Progenitor cell of endocrine pancreas (in vitro differentiated cells): ENCODE measurements at regions not wholly inside any gene's neighbourhood (a gene's known extent, or its start where the extent isn't known, plus 50 kb on each side); places are given as distances from the start of the nearest gene placed in this dataset.
A peak's percentile ranks its signal among the peaks of the same experiment; 100 is the strongest.

Experiments
- DNase-seq: peaks from one replicate; pipeline ENCODE4 v3.0.0; 2021; ENCODE audit warnings: low spot score; ENCODE audit not compliant: unreplicated experiment
- H3K27ac Mint-ChIP-seq: 2 replicates; pipeline ENCODE4 v1.8.0; 2021; ENCODE audit warnings: mild to moderate bottlenecking, moderate library complexity, mixed read lengths
- H3K27me3 Mint-ChIP-seq: 2 replicates; pipeline ENCODE4 v1.8.0; 2021; ENCODE audit warnings: mixed read lengths
- H3K36me3 Mint-ChIP-seq: 2 replicates; pipeline ENCODE4 v1.8.0; 2022; ENCODE audit warnings: mixed read lengths; ENCODE audit not compliant: insufficient read depth
- H3K4me1 Mint-ChIP-seq: 2 replicates; pipeline ENCODE4 v1.8.0; 2021; ENCODE audit warnings: low read depth, mixed read lengths
- H3K4me3 Mint-ChIP-seq: 2 replicates; pipeline ENCODE4 v1.8.0; 2021; ENCODE audit warnings: low read depth, mild to moderate bottlenecking, moderate library complexity, mixed read lengths
- H3K9me3 Mint-ChIP-seq: 2 replicates; pipeline ENCODE4 v1.8.0; 2021; ENCODE audit warnings: low read depth, mixed read lengths
- TF ChIP-seq, protein P1 (sequence below): fragments of 200-600 bp; sonication (generic); IDR thresholded peaks from one replicate; pipeline ENCODE4 v1.5.0; 2021; ENCODE audit warnings: antibody characterized with exemption, mild to moderate bottlenecking; ENCODE audit not compliant: unreplicated experiment

DNA sequence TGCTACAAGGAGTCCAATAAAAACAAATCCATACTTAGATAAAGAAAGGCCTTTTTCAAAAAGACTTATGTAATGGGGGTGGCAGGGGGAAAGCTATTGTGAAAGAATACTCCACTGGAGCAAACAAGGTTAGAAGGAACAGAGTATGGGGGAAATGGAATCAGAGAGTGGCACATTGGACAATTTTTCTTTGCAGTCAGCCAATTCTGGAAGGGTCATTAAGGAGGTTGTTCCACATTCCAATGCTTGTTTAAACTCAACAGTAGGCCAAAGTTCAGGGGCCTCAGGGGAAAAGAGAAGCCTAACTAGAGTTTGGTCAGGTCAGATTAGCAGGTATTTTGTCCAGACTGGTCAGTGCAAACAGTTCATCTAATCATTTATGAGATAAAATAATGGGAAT, 105.2 kb upstream of the RESF1 start:
- Mint-ChIP-seq H3K4me1 (peaks cover 12% of the 10 kb centered on the region), H3K4me3 (no peak overlapping the region), H3K27me3 (no peaks in the 10 kb centered on the region), H3K27ac (peak overlapping the region; percentile 60), H3K9me3 (peaks cover 49% of the 10 kb centered on the region), H3K36me3 (peaks cover 37% of the 10 kb centered on the region)
- DNase-seq: no peak
- TF ChIP-seq, protein P1, sequence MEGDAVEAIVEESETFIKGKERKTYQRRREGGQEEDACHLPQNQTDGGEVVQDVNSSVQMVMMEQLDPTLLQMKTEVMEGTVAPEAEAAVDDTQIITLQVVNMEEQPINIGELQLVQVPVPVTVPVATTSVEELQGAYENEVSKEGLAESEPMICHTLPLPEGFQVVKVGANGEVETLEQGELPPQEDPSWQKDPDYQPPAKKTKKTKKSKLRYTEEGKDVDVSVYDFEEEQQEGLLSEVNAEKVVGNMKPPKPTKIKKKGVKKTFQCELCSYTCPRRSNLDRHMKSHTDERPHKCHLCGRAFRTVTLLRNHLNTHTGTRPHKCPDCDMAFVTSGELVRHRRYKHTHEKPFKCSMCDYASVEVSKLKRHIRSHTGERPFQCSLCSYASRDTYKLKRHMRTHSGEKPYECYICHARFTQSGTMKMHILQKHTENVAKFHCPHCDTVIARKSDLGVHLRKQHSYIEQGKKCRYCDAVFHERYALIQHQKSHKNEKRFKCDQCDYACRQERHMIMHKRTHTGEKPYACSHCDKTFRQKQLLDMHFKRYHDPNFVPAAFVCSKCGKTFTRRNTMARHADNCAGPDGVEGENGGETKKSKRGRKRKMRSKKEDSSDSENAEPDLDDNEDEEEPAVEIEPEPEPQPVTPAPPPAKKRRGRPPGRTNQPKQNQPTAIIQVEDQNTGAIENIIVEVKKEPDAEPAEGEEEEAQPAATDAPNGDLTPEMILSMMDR: no peak

GRCh38 chr12:31853520-31853919, 105.7 kb upstream of the RESF1 start:
- DNase-seq: no peak
- TF ChIP-seq, protein P1: no peak
- H3K27ac Mint-ChIP-seq: peak overlapping the region; percentile 60
- peaks cover 49% of the 10 kb centered on the region for H3K9me3 Mint-ChIP-seq
- H3K4me1 Mint-ChIP-seq: peaks cover 12% of the 10 kb centered on the region
- peaks cover 39% of the 10 kb centered on the region for H3K36me3 Mint-ChIP-seq
- no peak overlapping the region for H3K4me3 Mint-ChIP-seq
- no peaks in the 10 kb centered on the region for H3K27me3 Mint-ChIP-seq

- Mint-ChIP-seq H3K36me3 (peaks cover 48% of the 10 kb centered on the region), H3K4me1 (peaks cover 13% of the 10 kb centered on the region), H3K27me3 (no peaks in the 10 kb centered on the region), H3K9me3 (peaks cover 63% of the 10 kb centered on the region), H3K4me3 (no peak overlapping the region), H3K27ac (no peak overlapping the region)
- TF ChIP-seq, protein P1: no peak
- DNase-seq: no peak
Measured at GRCh38 chr12:31850268-31850667, 108.9 kb upstream of the RESF1 start.

DNA sequence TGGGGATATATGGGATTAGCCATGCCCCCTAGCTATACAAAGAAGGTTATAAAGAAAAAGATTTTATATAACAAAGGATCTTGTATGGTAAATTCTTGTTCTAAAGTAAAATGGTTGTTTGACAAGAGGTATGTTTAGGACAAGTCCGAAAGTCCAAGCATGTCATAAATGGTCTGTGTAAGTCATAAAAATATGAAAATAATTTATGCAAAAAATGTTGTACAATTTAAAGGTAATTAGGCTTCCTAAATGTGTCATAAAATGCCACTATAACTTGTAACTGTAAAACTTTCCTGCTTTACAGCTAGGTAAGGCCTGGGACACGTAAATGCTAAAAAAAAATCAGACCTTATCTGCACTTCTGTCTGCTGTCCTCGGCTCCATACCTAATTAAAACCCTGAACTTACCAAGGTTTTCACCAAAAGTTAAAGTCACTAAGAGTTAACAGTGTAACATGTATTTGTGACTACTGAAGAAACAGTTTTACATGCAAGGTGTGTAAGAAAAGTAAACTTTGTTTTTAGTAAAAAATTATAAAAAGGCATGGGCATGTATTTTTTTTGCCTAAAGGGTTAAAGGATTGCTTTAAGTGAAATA, 110.0 kb upstream of the RESF1 start:
- Mint-ChIP-seq H3K27ac (no peak overlapping the region), H3K4me1 (peaks cover 11% of the 10 kb centered on the region), H3K9me3 (peaks cover 58% of the 10 kb centered on the region), H3K27me3 (no peaks in the 10 kb centered on the region), H3K36me3 (peaks cover 44% of the 10 kb centered on the region), H3K4me3 (no peak overlapping the region)
- TF ChIP-seq, protein P1: no peak
- DNase-seq: no peak

DNA sequence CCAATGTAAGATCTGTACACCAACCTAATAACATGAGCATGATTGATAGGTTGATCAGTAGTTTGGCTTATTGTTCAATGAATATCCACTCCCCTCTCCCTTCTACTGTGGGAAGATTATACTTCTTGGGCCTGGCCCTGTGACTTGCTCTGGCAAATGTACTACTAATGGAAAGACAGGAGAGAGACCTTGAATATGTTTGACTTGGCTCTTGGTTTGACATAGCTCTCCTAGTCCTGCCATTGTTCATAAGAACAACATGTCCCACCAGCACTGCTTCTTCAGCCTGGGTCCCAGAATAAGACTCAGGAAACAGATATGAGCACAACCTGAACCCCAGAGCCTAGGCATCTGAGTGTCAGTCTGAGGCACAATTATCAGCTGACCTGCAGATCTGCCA, 112.8 kb upstream of the RESF1 start:
- peaks cover 3% of the 10 kb centered on the region for H3K4me1 Mint-ChIP-seq
- TF ChIP-seq, protein P1: no peak
- DNase-seq: no peak

More for the DNA sequence above, 112.8 kb upstream of the RESF1 start:
- H3K27me3 Mint-ChIP-seq: no peaks in the 10 kb centered on the region
- H3K9me3 Mint-ChIP-seq: peaks cover 44% of the 10 kb centered on the region
- H3K36me3 Mint-ChIP-seq: peaks cover 26% of the 10 kb centered on the region
- no peak overlapping the region for H3K4me3 Mint-ChIP-seq
- no peak overlapping the region for H3K27ac Mint-ChIP-seq
